ENCODE measurements at regions not wholly inside any gene's neighbourhood (a gene's known extent, or its start where the extent isn't known, plus 50 kb on each side); places are given as distances from the start of the nearest gene placed in this dataset.

GRCh38 chr5:56291079-56291643, 58.0 kb upstream of the ANKRD55 start:
- DNase-seq (peak in 1 of 4 donors; percentile 50), ATAC-seq (peak; percentile 65)
- Histone ChIP-seq H3K27ac (no peak overlapping the region), H3K27me3 (no peaks in the 10 kb centered on the region), H3K4me1 (no peaks in the 10 kb centered on the region), H3K4me3 (no peak overlapping the region), H3K9me3 (no peaks in the 10 kb centered on the region), H3K36me3 (no peaks in the 10 kb centered on the region)
- intact Hi-C loops (cut with DNase I) = no loop called here
- TF ChIP-seq, protein P1, sequence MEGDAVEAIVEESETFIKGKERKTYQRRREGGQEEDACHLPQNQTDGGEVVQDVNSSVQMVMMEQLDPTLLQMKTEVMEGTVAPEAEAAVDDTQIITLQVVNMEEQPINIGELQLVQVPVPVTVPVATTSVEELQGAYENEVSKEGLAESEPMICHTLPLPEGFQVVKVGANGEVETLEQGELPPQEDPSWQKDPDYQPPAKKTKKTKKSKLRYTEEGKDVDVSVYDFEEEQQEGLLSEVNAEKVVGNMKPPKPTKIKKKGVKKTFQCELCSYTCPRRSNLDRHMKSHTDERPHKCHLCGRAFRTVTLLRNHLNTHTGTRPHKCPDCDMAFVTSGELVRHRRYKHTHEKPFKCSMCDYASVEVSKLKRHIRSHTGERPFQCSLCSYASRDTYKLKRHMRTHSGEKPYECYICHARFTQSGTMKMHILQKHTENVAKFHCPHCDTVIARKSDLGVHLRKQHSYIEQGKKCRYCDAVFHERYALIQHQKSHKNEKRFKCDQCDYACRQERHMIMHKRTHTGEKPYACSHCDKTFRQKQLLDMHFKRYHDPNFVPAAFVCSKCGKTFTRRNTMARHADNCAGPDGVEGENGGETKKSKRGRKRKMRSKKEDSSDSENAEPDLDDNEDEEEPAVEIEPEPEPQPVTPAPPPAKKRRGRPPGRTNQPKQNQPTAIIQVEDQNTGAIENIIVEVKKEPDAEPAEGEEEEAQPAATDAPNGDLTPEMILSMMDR (IDR thresholded peaks at IDR 0.05) = no peak

GRCh38 chr5:56290378-56291078, 57.4 kb upstream of the ANKRD55 start:
- intact Hi-C loops (cut with DNase I) = no loop called here
- no peak for ATAC-seq
- Histone ChIP-seq H3K36me3 (no peaks in the 10 kb centered on the region), H3K4me1 (no peaks in the 10 kb centered on the region), H3K27ac (no peak overlapping the region), H3K9me3 (no peaks in the 10 kb centered on the region), H3K4me3 (no peak overlapping the region), H3K27me3 (no peaks in the 10 kb centered on the region)
- TF ChIP-seq, protein P1 (IDR thresholded peaks at IDR 0.05) = no peak
- no peak for DNase-seq

- Histone ChIP-seq H3K9me3 (peaks cover 0 to under 1% of the 10 kb centered on the region in 2 donors), H3K4me1 (no peaks in the 10 kb centered on the region), H3K27ac (no peak overlapping the region), H3K4me3 (no peak overlapping the region), H3K27me3 (no peaks in the 10 kb centered on the region), H3K36me3 (no peaks in the 10 kb centered on the region)
- intact Hi-C loops (cut with DNase I) = no loop called here
- TF ChIP-seq, protein P1 (IDR thresholded peaks at IDR 0.05) = no peak
- ATAC-seq = no peak
- no peak for DNase-seq
These were observed 56.5 kb upstream of the ANKRD55 start for GRCh38 chr5:56289602-56289987.

GRCh38 chr5:56288873-56289601, 55.9 kb upstream of the ANKRD55 start:
- intact Hi-C loops (cut with DNase I) = no loop called here
- Histone ChIP-seq H3K36me3 (no peaks in the 10 kb centered on the region), H3K4me3 (no peak overlapping the region), H3K27ac (no peak overlapping the region), H3K27me3 (no peaks in the 10 kb centered on the region), H3K4me1 (no peaks in the 10 kb centered on the region), H3K9me3 (peaks cover 0 to 2% of the 10 kb centered on the region in 2 donors)
- no peak for DNase-seq
- ATAC-seq = no peak
- TF ChIP-seq, protein P1 (IDR thresholded peaks at IDR 0.05) = no peak

Data from left lung (tissue), 4 donors.